ENCODE measurements at regions not wholly inside any gene's neighbourhood (a gene's known extent, or its start where the extent isn't known, plus 50 kb on each side); places are given as distances from the start of the nearest gene placed in this dataset.
"Not testable (repeated sequence)": the region's sequence is repeated elsewhere in the genome, so short reads cannot be mapped to it uniquely, and the experiment has no call there.

GRCh38 chr11:70595452-70595851 lies 197.1 kb downstream of the CTTN start:
- DNase-seq, result no peak

- DNase-seq, result no peak
These were observed 197.8 kb downstream of the CTTN start for GRCh38 chr11:70596091-70596490.

- DNase-seq, result no peak
These were observed 198.8 kb downstream of the CTTN start for GRCh38 chr11:70597006-70597555.

- DNase-seq, result no peak
These were observed 199.7 kb downstream of the CTTN start for GRCh38 chr11:70597751-70598625.

GRCh38 chr11:70600911-70601415 lies 202.6 kb downstream of the CTTN start:
- not testable (repeated sequence) for DNase-seq

GRCh38 chr11:70601861-70602538 lies 203.7 kb downstream of the CTTN start:
- DNase-seq, result no peak

- DNase-seq, result no peak
These were observed 204.9 kb downstream of the CTTN start for GRCh38 chr11:70603114-70603755.

- DNase-seq, result no peak
These were observed 205.5 kb downstream of the CTTN start for GRCh38 chr11:70603756-70604211.

- no peak for DNase-seq
These were observed 205.9 kb downstream of the CTTN start for GRCh38 chr11:70604221-70604620.

GRCh38 chr11:70604630-70605467 lies 206.5 kb downstream of the CTTN start:
- DNase-seq, result no peak

GRCh38 chr11:70605468-70605815 lies 207.1 kb downstream of the CTTN start:
- DNase-seq, result no peak

GRCh38 chr11:70605846-70606245 lies 207.5 kb downstream of the CTTN start:
- no peak for DNase-seq

- no peak for DNase-seq
These were observed 208.1 kb downstream of the CTTN start for GRCh38 chr11:70606248-70606950.

- no peak for DNase-seq
These were observed 208.6 kb downstream of the CTTN start for GRCh38 chr11:70606951-70607330.

- DNase-seq, result no peak
These were observed 209.2 kb downstream of the CTTN start for GRCh38 chr11:70607561-70607960.

- DNase-seq, result peak; percentile 78
These were observed 210.5 kb downstream of the CTTN start for GRCh38 chr11:70608568-70609470.

GRCh38 chr11:70610566-70611565 lies 212.5 kb downstream of the CTTN start:
- no peak for DNase-seq

- DNase-seq, result no peak
These were observed 213.5 kb downstream of the CTTN start for GRCh38 chr11:70611821-70612220.

GRCh38 chr11:70612459-70613141 lies 214.3 kb downstream of the CTTN start:
- DNase-seq, result no peak

All from NCI-H1092 treated with DMSO at 0.1 percent for 48 hours (cell line).